ENCODE measurements at regions not wholly inside any gene's neighbourhood (a gene's known extent, or its start where the extent isn't known, plus 50 kb on each side); places are given as distances from the start of the nearest gene placed in this dataset.

GRCh38 chr2:196372811-196373664, 201.7 kb upstream of the STK17B start:
- no peak for TF ChIP-seq CTCF (IDR thresholded peaks at IDR 0.05)
- TF ChIP-seq POLR2A (IDR thresholded peaks at IDR 0.05) = no peak

Measured in adrenal gland (tissue), 5 donors.